AG04450 (cell line): ENCODE measurements at regions not wholly inside any gene's neighbourhood (a gene's known extent, or its start where the extent isn't known, plus 50 kb on each side); places are given as distances from the start of the nearest gene placed in this dataset.

Source experiments
- CTCF ChIA-PET: fragments of 300-600, 350-600 bp; formaldehyde crosslinking; extraction: SDS; loops from one replicate; lab custom pipeline; 2022; ENCODE audit warnings: antibody characterized with exemption, inconsistent platforms; lab: Charles Lee
- POLR2A ChIA-PET: fragments of 350-600 bp; formaldehyde crosslinking; extraction: SDS; loops from one replicate; lab custom pipeline; 2021; ENCODE audit warnings: antibody characterized with exemption, inconsistent platforms; lab: Yijun Ruan, JAX
- DNase-seq: peaks from one replicate; pipeline ENCODE4 v3.0.0-alpha.2; 2011; ENCODE audit warnings: low read depth, low spot score
- H3K27ac ChIP-seq: one replicate; pipeline ENCODE4 v1.5.1; 2012; ENCODE audit warnings: low read depth, low read length, control low read depth
- H3K27me3 ChIP-seq: one replicate; pipeline ENCODE4 v1.6.0; 2012; ENCODE audit warnings: low read length; ENCODE audit not compliant: control insufficient read depth, insufficient read depth
- H3K4me3 ChIP-seq: 2 replicates; pipeline ENCODE4 v1.5.1; 2011; ENCODE audit warnings: mild to moderate bottlenecking, low read depth, low read length, control low read depth
- H3K9me3 ChIP-seq: 2 replicates; pipeline ENCODE4 v1.5.1; 2012; ENCODE audit warnings: low read length; ENCODE audit not compliant: control insufficient read depth, insufficient read depth
- CTCF ChIP-seq: IDR thresholded peaks from 2 replicates; pipeline ENCODE4 v1.5.1; 2011; ENCODE audit warnings: low read depth, low read length, control low read depth, inconsistent platforms

- peak; percentile 55 for DNase-seq
- no peak for TF ChIP-seq CTCF
- Histone ChIP-seq H3K27ac (no peak overlapping the region), H3K4me3 (no peak overlapping the region), H3K9me3 (no peaks in the 10 kb centered on the region), H3K27me3 (no peaks in the 10 kb centered on the region)
- ChIA-PET CTCF (no interaction called here), POLR2A (no interaction called here)
Measured at GRCh38 chr5:164358531-164359259, 853.3 kb downstream of the MAT2B start.

- CTCF ChIA-PET = no interaction called here
- Histone ChIP-seq H3K9me3 (no peaks in the 10 kb centered on the region), H3K4me3 (no peak overlapping the region), H3K27ac (no peak overlapping the region), H3K27me3 (no peaks in the 10 kb centered on the region)
- POLR2A ChIA-PET = no interaction called here
- no peak for DNase-seq
- no peak for TF ChIP-seq CTCF
Measured at GRCh38 chr5:164359260-164360255, 854.1 kb downstream of the MAT2B start.

- no peak for TF ChIP-seq CTCF
- DNase-seq = no peak
- Histone ChIP-seq H3K4me3 (no peak overlapping the region), H3K27me3 (no peaks in the 10 kb centered on the region), H3K27ac (no peak overlapping the region), H3K9me3 (no peaks in the 10 kb centered on the region)
- CTCF ChIA-PET = no interaction called here
- POLR2A ChIA-PET = no interaction called here
Measured at GRCh38 chr5:164360589-164360988, 855.2 kb downstream of the MAT2B start.

GRCh38 chr5:164361986-164362385 lies 856.6 kb downstream of the MAT2B start:
- DNase-seq = no peak
- TF ChIP-seq CTCF = no peak
- Histone ChIP-seq H3K27me3 (no peaks in the 10 kb centered on the region), H3K4me3 (no peak overlapping the region), H3K27ac (no peak overlapping the region), H3K9me3 (no peaks in the 10 kb centered on the region)
- ChIA-PET POLR2A (no interaction called here), CTCF (no interaction called here)

GRCh38 chr5:164362835-164363234 lies 857.4 kb downstream of the MAT2B start:
- no peaks in the 10 kb centered on the region for H3K27me3 ChIP-seq
- POLR2A ChIA-PET = no interaction called here
- H3K27ac ChIP-seq = no peak overlapping the region
- H3K4me3 ChIP-seq = no peak overlapping the region
- TF ChIP-seq CTCF = no peak
- no peaks in the 10 kb centered on the region for H3K9me3 ChIP-seq
- DNase-seq = no peak
- CTCF ChIA-PET = no interaction called here
